Trophoblast cell (in vitro differentiated cells and primary cell): ENCODE measurements at regions not wholly inside any gene's neighbourhood (a gene's known extent, or its start where the extent isn't known, plus 50 kb on each side); places are given as distances from the start of the nearest gene placed in this dataset.

Source experiments
- DNase-seq, 2 donors: peaks; one replicate each; pipeline ENCODE4 v3.0.0-alpha.2; 2016
- H2AFZ ChIP-seq: 2 replicates; pipeline ENCODE4 v1.6.1; 2013; ENCODE audit warnings: low read length, moderate library complexity, mild to moderate bottlenecking; ENCODE audit not compliant: insufficient read depth, poor library complexity
- H2AK5ac ChIP-seq: 2 replicates; pipeline ENCODE4 v1.6.1; 2013; ENCODE audit warnings: mild to moderate bottlenecking, low read length
- H2BK120ac ChIP-seq: 2 replicates; pipeline ENCODE4 v1.6.1; 2013; ENCODE audit warnings: low read length, mild to moderate bottlenecking, moderate library complexity; ENCODE audit not compliant: insufficient read depth, poor library complexity
- H2BK12ac ChIP-seq: 2 replicates; pipeline ENCODE4 v1.6.1; 2013; ENCODE audit warnings: mild to moderate bottlenecking, low read length, moderate library complexity
- H2BK5ac ChIP-seq: 2 replicates; pipeline ENCODE4 v1.6.1; 2013; ENCODE audit warnings: low read length, low read depth, moderate library complexity, mild to moderate bottlenecking; ENCODE audit not compliant: poor library complexity
- H3K14ac ChIP-seq: 2 replicates; pipeline ENCODE4 v1.6.1; 2013; ENCODE audit warnings: mild to moderate bottlenecking, low read length
- H3K18ac ChIP-seq: 2 replicates; pipeline ENCODE4 v1.6.1; 2013; ENCODE audit warnings: mild to moderate bottlenecking, low read length
- H3K23ac ChIP-seq: 2 replicates; pipeline ENCODE4 v1.6.1; 2013; ENCODE audit warnings: low read length
- H3K27ac ChIP-seq: 2 replicates; pipeline ENCODE4 v1.5.1; 2013; ENCODE audit warnings: low read depth, mild to moderate bottlenecking, inconsistent platforms, low read length, moderate library complexity
- H3K27me3 ChIP-seq: 2 replicates; pipeline ENCODE4 v1.6.1; 2013; ENCODE audit warnings: inconsistent platforms, mild to moderate bottlenecking, low read length, moderate library complexity; ENCODE audit not compliant: insufficient read depth
- H3K36me3 ChIP-seq, 2 experiments: 1 replicate in 1 of 2; 2 replicates in 1 of 2; pipeline ENCODE4 v1.6.1; 2013; ENCODE audit warnings: low read length in 2 of 2, mild to moderate bottlenecking in 2 of 2, moderate library complexity in 1 of 2; ENCODE audit not compliant: insufficient read depth in 2 of 2, control insufficient read depth in 1 of 2
- H3K4ac ChIP-seq: 2 replicates; pipeline ENCODE4 v1.6.1; 2013; ENCODE audit warnings: low read depth, mild to moderate bottlenecking, low read length, moderate library complexity
- H3K4me1 ChIP-seq, 2 experiments: 1 replicate in 1 of 2; 2 replicates in 1 of 2; pipeline ENCODE4 v1.6.1; 2013; ENCODE audit warnings: low read length in 2 of 2, mild to moderate bottlenecking in 2 of 2, moderate library complexity in 1 of 2; ENCODE audit not compliant: insufficient read depth in 2 of 2, control insufficient read depth in 1 of 2
- H3K4me2 ChIP-seq: 2 replicates; pipeline ENCODE4 v1.6.1; 2013; ENCODE audit warnings: inconsistent platforms, mild to moderate bottlenecking, low read length, moderate library complexity
- H3K4me3 ChIP-seq: 2 replicates; pipeline ENCODE4 v1.5.1; 2013; ENCODE audit warnings: mild to moderate bottlenecking, low read depth, low read length, inconsistent platforms
- H3K79me1 ChIP-seq: one replicate; pipeline ENCODE4 v1.6.1; 2013; ENCODE audit warnings: low read length
- H3K79me2 ChIP-seq: 2 replicates; pipeline ENCODE4 v1.6.1; 2013; ENCODE audit warnings: low read length, mild to moderate bottlenecking; ENCODE audit not compliant: control insufficient read depth, insufficient read depth, poor library complexity
- H3K9ac ChIP-seq: 2 replicates; pipeline ENCODE4 v1.6.1; 2013; ENCODE audit warnings: mild to moderate bottlenecking, low read length
- H3K9me3 ChIP-seq: 2 replicates; pipeline ENCODE4 v1.6.1; 2013; ENCODE audit warnings: low read depth, mild to moderate bottlenecking, control low read depth, inconsistent platforms, low read length; ENCODE audit not compliant: insufficient read depth
- H4K12ac ChIP-seq: 2 replicates; pipeline ENCODE4 v1.6.1; 2013; ENCODE audit warnings: low read depth, mild to moderate bottlenecking, low read length, moderate library complexity
- H4K8ac ChIP-seq: 2 replicates; pipeline ENCODE4 v1.6.1; 2013; ENCODE audit warnings: low read depth, mild to moderate bottlenecking, low read length, moderate library complexity
- H4K91ac ChIP-seq: one replicate; pipeline ENCODE4 v1.6.1; 2013; ENCODE audit warnings: low read depth, mild to moderate bottlenecking, low read length, moderate library complexity
- WGBS: extraction: QIAGEN DNeasy Blood & Tissue Kit; methylation state at CpG from one replicate; pipeline ENCODE4 v1.1.7; 2013; ENCODE audit warnings: missing lambda C conversion rate; ENCODE audit not compliant: insufficient read length, insufficient coverage; ENCODE audit errors: extremely low coverage; 5-methylcytosine and 5-hydroxymethylcytosine counted together

DNA sequence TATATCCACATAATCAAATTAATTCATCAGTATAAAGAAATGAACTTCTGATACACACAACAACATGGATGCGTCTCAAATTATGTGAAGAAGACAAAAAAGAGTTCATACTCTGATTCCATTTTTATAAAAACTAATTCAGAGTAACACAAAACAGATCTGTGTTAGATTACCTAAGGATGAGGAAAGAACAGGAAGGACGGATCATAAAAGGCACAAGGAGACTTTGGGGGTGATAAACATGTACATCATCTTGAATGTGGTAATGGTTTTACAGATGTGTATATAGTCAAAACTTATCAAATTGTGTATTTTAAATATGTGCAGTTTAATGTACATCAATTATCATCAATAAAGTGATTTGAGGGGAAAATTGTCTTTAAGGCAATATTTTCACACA, 59.9 kb upstream of the DOCK9 start:
- Histone ChIP-seq H2BK120ac (no peak overlapping the region), H3K18ac (no peak overlapping the region), H3K27ac (no peak overlapping the region), H2BK5ac (no peak overlapping the region), H4K12ac (no peak overlapping the region), H3K23ac (no peak overlapping the region), H4K91ac (no peak overlapping the region), H3K14ac (no peak overlapping the region), H3K79me2 (peaks cover 2% of the 10 kb centered on the region), H3K79me1 (peaks cover 2% of the 10 kb centered on the region), H2AK5ac (no peak overlapping the region), H4K8ac (no peak overlapping the region), H3K4me2 (no peak overlapping the region), H3K4me3 (no peak overlapping the region), H3K4me1 (peaks cover 5 to 8% of the 10 kb centered on the region in 2 experiments), H2AFZ (no peak overlapping the region), H3K4ac (no peak overlapping the region), H3K27me3 (no peaks in the 10 kb centered on the region), H2BK12ac (no peak overlapping the region), H3K36me3 (peaks cover 0 to 2% of the 10 kb centered on the region in 2 experiments), H3K9me3 (peaks cover 1% of the 10 kb centered on the region), H3K9ac (no peak overlapping the region)
- WGBS: no CpG with 5 or more reads among the region's 2 CpGs
- no peak for DNase-seq

DNA sequence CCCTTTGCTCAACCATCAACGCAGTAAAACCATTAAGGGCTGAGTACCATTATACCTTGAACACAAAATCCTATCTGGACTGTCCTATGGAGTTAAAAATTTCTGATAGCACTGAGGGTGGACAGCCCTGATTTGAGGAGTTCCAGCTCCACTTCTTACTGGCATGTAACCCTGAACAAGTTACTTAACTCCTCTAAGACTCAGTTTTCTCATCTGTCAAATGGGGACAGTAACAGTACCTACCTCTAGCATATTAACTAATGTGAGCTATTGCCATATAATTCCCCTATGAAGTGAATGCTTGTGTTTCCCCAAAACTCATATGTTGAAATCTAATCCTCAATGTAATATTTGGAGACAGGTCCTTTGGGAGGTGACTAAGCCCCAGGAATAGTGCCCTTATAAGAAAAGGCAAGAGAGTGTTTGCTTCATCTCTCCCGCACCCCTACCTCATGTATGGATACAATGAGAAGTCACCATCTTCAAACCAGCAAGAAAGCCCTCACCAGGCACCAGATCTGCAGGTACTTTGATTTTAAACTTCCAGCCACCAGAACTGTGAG, 61.9 kb upstream of the DOCK9 start:
- Histone ChIP-seq H3K23ac (no peak overlapping the region), H2AFZ (no peak overlapping the region)

DNA sequence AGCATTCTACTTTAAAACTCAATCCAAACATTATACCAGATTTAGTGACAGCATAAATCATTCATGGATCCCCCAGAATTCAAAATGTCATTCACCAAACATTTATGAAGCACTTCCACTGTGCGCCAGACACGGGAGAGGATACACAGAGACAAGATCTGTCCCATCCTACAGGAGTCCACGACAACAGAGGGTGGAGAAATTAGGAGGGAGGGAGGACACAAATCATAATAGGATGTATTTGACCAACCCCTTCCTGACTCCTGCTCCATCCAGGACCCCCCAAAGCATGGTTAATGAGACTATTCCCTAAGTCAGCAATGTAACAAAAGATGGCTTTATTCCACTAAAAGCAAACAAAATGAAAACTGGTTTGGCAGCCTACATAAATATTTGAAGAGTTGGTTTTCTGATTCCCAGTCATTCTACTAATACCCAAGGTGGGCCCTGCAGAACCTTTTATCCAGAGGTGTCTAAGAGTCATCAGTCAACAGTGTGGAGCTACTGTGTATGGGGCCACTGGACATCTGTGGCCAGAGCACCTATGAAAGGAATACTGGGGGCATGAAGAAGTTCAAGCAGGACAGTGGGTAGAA, 62.8 kb upstream of the DOCK9 start:
- DNase-seq: no peak
- Histone ChIP-seq H2BK120ac (no peak overlapping the region), H3K18ac (no peak overlapping the region), H3K36me3 (no peaks in the 10 kb centered on the region), H3K23ac (no peak overlapping the region), H2BK5ac (no peak overlapping the region), H3K79me2 (peaks cover 2% of the 10 kb centered on the region), H3K4me1 (peaks cover 10 to 16% of the 10 kb centered on the region in 2 experiments), H3K27me3 (no peaks in the 10 kb centered on the region), H4K91ac (no peak overlapping the region), H3K4me2 (no peak overlapping the region), H2AK5ac (no peak overlapping the region), H3K4ac (no peak overlapping the region), H3K79me1 (peaks cover 2% of the 10 kb centered on the region), H3K4me3 (no peak overlapping the region), H3K9ac (no peak overlapping the region), H2BK12ac (no peak overlapping the region), H3K14ac (no peak overlapping the region), H3K27ac (no peak overlapping the region), H3K9me3 (no peaks in the 10 kb centered on the region), H4K12ac (no peak overlapping the region), H4K8ac (no peak overlapping the region), H2AFZ (no peak overlapping the region)
- no CpG with 5 or more reads among the region's 3 CpGs for WGBS

More for the DNA sequence above, 61.9 kb upstream of the DOCK9 start:
- Histone ChIP-seq H3K79me1 (peaks cover 2% of the 10 kb centered on the region), H3K36me3 (no peaks in the 10 kb centered on the region), H3K4me3 (no peak overlapping the region), H3K4me1 (peaks cover 10 to 16% of the 10 kb centered on the region in 2 experiments), H3K4me2 (no peak overlapping the region), H3K9me3 (no peaks in the 10 kb centered on the region), H3K27me3 (no peaks in the 10 kb centered on the region), H3K14ac (no peak overlapping the region), H4K12ac (no peak overlapping the region), H3K4ac (no peak overlapping the region), H4K91ac (no peak overlapping the region), H2BK12ac (no peak overlapping the region), H3K9ac (no peak overlapping the region), H3K27ac (no peak overlapping the region), H2BK5ac (no peak overlapping the region), H4K8ac (no peak overlapping the region), H2BK120ac (no peak overlapping the region), H3K18ac (no peak overlapping the region), H3K79me2 (peaks cover 2% of the 10 kb centered on the region), H2AK5ac (no peak overlapping the region)
- no peak for DNase-seq
- WGBS: no CpG with 5 or more reads among the region's 2 CpGs

DNA sequence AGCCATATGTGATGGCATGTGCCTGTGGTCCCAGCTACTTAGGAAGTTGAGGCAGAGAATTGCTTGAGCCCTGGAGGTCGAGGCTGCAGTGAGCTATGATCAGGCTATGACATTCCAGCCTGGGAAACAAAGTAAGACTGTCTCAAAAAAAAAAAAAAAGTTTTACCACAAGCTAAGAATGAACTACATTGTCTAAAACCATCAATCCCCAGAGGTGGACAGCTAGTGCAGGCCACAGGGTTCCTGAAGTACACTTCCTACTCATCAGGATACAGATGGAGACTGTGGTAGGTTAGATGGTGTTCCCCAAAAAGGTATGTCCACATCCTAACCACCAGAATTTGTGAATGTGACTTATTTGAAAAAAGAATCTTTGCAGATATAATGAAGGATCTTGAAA, 63.5 kb upstream of the DOCK9 start:
- H3K79me1 ChIP-seq: peaks cover 2% of the 10 kb centered on the region
- H2BK5ac ChIP-seq: no peak overlapping the region
- no peak overlapping the region for H4K8ac ChIP-seq
- H3K4me3 ChIP-seq: no peak overlapping the region
- no peak overlapping the region for H3K14ac ChIP-seq
- no peak overlapping the region for H4K12ac ChIP-seq
- no peak overlapping the region for H2BK120ac ChIP-seq
- H3K9ac ChIP-seq: no peak overlapping the region
- no peaks in the 10 kb centered on the region for H3K9me3 ChIP-seq
- H2BK12ac ChIP-seq: no peak overlapping the region
- H3K4me1 ChIP-seq: peaks cover 15 to 21% of the 10 kb centered on the region in 2 experiments
- H3K23ac ChIP-seq: no peak overlapping the region
- no CpG with 5 or more reads among the region's 1 CpG for WGBS
- no peak for DNase-seq
- no peaks in the 10 kb centered on the region for H3K36me3 ChIP-seq
- H2AFZ ChIP-seq: no peak overlapping the region
- no peak overlapping the region for H2AK5ac ChIP-seq
- peaks cover 2% of the 10 kb centered on the region for H3K79me2 ChIP-seq
- no peaks in the 10 kb centered on the region for H3K27me3 ChIP-seq
- H3K18ac ChIP-seq: no peak overlapping the region
- H3K4ac ChIP-seq: no peak overlapping the region
- H4K91ac ChIP-seq: no peak overlapping the region
- H3K4me2 ChIP-seq: no peak overlapping the region
- H3K27ac ChIP-seq: no peak overlapping the region
